ENCODE measurements at regions not wholly inside any gene's neighbourhood (a gene's known extent, or its start where the extent isn't known, plus 50 kb on each side); places are given as distances from the start of the nearest gene placed in this dataset.

DNA sequence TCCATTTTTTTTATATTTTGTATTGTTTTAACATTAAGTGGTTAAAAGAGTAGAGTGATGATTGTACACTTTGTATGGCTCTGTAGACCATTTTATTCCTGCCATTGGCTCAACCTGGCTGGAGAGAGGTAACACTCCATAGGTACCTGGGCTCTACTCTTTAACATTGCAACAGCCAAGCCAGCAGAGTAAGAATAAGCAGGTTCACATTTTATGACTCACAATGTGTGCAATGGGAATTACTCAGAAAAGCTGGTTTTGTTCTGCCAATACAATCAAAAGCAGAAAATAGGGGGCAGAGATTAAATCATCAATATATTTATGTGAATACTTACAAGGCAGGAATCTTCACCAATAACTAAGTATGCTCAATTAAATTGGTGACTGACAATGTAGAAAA lies 1324.0 kb downstream of the AMY1C start:
- TF ChIP-seq POLR2AphosphoS5 (IDR thresholded peaks at IDR 0.05; ENCODE audit: low read depth, low read length) (no peak), TAF1 (IDR thresholded peaks at IDR 0.05; ENCODE audit: borderline replicate concordance, insufficient read depth, low read length) (no peak)
